Activated naive CD4-positive, alpha-beta T cell treated with anti-CD3 and anti-CD28 coated beads, Interleukin-2, amount 50 U/mL, for 72 hours (primary cell): ENCODE measurements at regions not wholly inside any gene's neighbourhood (a gene's known extent, or its start where the extent isn't known, plus 50 kb on each side); places are given as distances from the start of the nearest gene placed in this dataset.
"Not testable (repeated sequence)": the region's sequence is repeated elsewhere in the genome, so short reads cannot be mapped to it uniquely, and the experiment has no call there.

Source experiments
- ATAC-seq, 2 donors: fragments of 150-1000 bp; cut with Tn5 transposase; 2 replicates each; pipeline ENCODE4 v1.10.0; 2021; ENCODE audit warnings: mild to moderate bottlenecking in 2 of 2, moderate library complexity in 2 of 2
- DNase-seq, 2 donors: peaks; one replicate each; pipeline ENCODE4 v3.0.0; 2021 to 2022; ENCODE audit warnings: low spot score in 2 of 2
- H3K27ac Mint-ChIP-seq, 2 donors: one replicate each; pipeline ENCODE4 v1.8.0; 2022; ENCODE audit warnings: mild to moderate bottlenecking in 2 of 2, mixed read lengths in 2 of 2
- H3K36me3 Mint-ChIP-seq, 2 donors: one replicate each; pipeline ENCODE4 v1.8.0; 2022; ENCODE audit warnings: mixed read lengths in 2 of 2
- H3K9me3 Mint-ChIP-seq, 2 donors: one replicate each; pipeline ENCODE4 v1.8.0; 2022; ENCODE audit warnings: mixed read lengths in 2 of 2

DNA sequence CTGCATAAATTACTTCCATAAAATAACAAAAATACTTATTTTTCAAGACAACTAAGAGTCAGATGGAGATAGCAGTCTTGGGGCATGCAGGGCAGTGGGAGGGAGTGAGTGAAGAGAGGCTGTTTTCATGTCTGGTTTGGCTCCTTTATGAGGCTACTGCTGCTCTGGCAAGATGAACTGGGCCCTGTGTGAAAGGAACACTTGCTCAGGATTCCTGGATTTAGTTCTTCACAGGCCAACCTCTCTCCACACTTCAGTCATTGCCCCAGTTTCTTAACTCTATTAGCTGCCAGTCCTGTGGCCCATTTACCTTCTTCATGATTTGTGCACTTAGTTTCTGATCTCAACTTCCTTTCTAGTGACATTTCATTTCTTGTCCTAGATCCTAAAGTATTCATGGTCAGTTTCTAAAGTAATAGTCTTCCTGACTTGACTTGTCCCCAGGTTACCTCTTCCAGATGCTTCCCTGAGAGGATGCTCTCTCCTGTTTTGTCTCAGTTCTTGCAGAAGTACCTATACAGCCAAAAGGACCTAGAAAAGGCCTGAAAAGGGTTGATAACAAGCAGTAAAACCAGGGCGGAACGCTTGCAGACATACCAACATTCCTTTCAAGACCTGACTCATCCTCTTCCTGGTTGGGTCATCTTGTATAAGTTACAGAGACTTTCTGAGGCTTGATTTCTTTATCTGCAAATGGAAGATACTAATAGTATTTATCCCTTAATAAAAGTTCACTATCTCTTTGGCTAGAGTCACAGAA is 77.0 kb upstream of the ZFAND5 start:
- Mint-ChIP-seq H3K27ac (no peak overlapping the region), H3K9me3 (no peaks in the 10 kb centered on the region), H3K36me3 (no peaks in the 10 kb centered on the region)
- ATAC-seq (no peak), DNase-seq (no peak)

DNA sequence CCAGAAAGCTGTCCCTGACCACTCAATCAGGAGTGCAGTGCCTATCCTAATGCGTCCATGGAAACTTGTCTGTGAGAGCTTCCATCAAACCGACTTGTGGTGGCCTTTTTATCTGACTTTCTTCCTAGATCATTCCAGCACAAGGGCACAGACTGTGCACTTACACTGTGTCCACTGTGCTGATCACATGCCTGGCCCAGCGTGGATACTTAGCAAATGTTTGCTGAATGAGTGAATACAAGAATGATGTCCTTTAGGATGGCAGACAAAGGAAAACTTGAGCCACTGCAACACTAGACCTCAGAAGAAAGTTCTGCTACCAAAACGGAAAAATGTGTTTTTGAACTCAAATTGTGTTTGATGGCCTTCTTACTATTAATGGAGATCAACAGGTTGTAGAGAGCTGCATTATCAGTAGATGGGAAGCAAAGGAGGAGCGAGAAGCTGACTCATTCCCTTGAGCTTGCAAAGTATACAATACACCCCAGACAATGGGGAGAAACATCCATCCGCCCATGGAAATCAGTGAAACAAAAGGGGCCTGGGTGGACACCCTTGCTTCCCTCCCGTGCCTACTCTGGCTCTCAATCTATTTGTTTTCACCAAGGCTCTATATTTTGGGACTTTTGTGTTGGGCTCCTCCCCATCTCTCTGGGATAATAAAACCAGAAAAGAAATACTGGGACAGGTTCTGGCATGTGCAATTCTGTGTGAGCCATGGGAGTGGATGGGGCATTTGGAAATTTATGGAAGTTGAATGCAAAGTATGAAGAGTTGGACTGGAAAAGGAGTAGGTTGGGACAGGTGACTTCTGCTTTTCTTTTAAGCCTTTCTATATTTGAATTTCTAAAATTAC is 76.2 kb upstream of the ZFAND5 start:
- Mint-ChIP-seq H3K36me3 (no peaks in the 10 kb centered on the region), H3K27ac (no peak overlapping the region), H3K9me3 (no peaks in the 10 kb centered on the region)
- ATAC-seq = no peak
- DNase-seq = no peak

DNA sequence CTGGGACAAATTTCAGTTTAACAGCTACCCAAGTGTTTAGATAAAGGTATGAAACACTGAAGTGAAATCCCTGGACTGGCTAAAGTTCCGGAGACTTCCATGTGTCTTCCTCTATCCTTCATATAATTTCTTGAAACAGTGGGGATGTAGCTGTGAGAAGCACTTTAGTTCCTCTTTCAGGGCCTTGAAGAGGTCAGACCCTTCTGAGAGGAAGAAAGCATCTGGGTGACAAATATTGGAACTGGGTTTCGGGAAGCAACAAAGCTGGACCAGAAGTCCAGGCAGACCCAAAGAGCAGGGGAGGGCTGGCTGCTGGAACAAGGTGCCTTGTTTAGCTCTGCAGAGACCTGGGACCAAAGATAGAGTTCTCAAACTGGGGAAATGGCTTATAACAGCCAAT is 75.4 kb upstream of the ZFAND5 start:
- DNase-seq = no peak
- Mint-ChIP-seq H3K27ac (no peak overlapping the region), H3K36me3 (no peaks in the 10 kb centered on the region), H3K9me3 (no peaks in the 10 kb centered on the region)
- no peak for ATAC-seq

GRCh38 chr9:72433616-72434267 is 68.7 kb upstream of the ZFAND5 start:
- not testable (repeated sequence) for H3K27ac Mint-ChIP-seq

GRCh38 chr9:72431036-72431435 is 66.0 kb upstream of the ZFAND5 start:
- H3K36me3 Mint-ChIP-seq = no peaks in the 10 kb centered on the region
- H3K9me3 Mint-ChIP-seq = peaks cover 0 to 5% of the 10 kb centered on the region in 2 donors
- ATAC-seq (no peak), DNase-seq (no peak)
- H3K27ac Mint-ChIP-seq = no peak overlapping the region

More at GRCh38 chr9:72433616-72434267, 68.7 kb upstream of the ZFAND5 start:
- not testable (repeated sequence) for ATAC-seq, DNase-seq, H3K36me3 Mint-ChIP-seq, H3K9me3 Mint-ChIP-seq

- Mint-ChIP-seq H3K27ac (no peak overlapping the region), H3K9me3 (peaks cover 0 to 5% of the 10 kb centered on the region in 2 donors), H3K36me3 (no peaks in the 10 kb centered on the region)
- DNase-seq = no peak
- ATAC-seq = no peak
Measured at GRCh38 chr9:72428329-72428728, 63.3 kb upstream of the ZFAND5 start.

DNA sequence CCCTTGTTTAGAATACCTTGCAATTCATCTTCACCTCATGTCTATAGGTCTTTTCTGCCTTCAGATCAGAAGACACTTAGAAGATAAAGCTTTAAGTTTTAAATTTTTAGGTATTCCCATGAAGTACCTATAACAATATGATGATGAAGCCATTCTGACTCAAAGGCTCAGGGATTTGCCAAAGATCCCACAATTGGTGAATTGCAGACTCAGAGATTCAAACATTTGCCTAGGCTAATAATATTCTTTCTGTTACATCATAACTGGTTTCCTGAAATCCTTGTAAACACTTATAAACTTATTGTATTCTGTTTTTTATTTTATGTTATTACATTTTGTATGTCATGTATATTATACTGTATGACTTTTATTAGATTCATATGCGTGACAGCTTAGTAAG is 62.8 kb upstream of the ZFAND5 start:
- DNase-seq (no peak), ATAC-seq (no peak)
- no peaks in the 10 kb centered on the region for H3K36me3 Mint-ChIP-seq
- no peak overlapping the region for H3K27ac Mint-ChIP-seq
- peaks cover 0 to 5% of the 10 kb centered on the region in 2 donors for H3K9me3 Mint-ChIP-seq

GRCh38 chr9:72424131-72424530 is 59.1 kb upstream of the ZFAND5 start:
- no peak for ATAC-seq
- no peak overlapping the region for H3K27ac Mint-ChIP-seq
- H3K36me3 Mint-ChIP-seq = no peaks in the 10 kb centered on the region
- no peak for DNase-seq
- H3K9me3 Mint-ChIP-seq = peaks cover 0 to 5% of the 10 kb centered on the region in 2 donors

GRCh38 chr9:72422214-72422613 is 57.2 kb upstream of the ZFAND5 start:
- DNase-seq (no peak), ATAC-seq (no peak)
- Mint-ChIP-seq H3K36me3 (no peaks in the 10 kb centered on the region), H3K27ac (no peak overlapping the region), H3K9me3 (peaks cover 0 to 5% of the 10 kb centered on the region in 2 donors)

- ATAC-seq = no peak
- Mint-ChIP-seq H3K36me3 (no peaks in the 10 kb centered on the region), H3K27ac (no peak overlapping the region), H3K9me3 (no peaks in the 10 kb centered on the region)
- no peak for DNase-seq
Measured at GRCh38 chr9:72420783-72421182, 55.8 kb upstream of the ZFAND5 start.

DNA sequence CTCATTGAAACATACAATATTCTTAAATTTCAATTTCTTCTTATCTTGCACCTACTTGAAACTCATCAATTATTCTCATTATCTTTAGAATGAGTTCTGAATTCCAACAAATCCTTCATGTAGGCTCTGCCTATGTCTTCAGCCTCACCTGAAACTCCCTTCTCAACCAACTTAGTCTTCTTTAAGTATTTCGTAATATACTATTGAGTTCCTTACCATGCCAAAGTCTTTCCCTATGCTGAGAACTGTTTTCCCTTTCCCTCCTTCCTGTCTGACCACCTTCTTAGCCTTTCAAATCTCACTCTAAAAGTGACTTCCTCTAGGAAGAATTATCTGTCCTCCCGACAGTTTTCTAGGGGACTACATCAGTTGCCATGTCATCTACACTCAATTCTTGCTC is 50.9 kb upstream of the ZFAND5 start:
- ATAC-seq = no peak
- no peak for DNase-seq
- Mint-ChIP-seq H3K36me3 (no peaks in the 10 kb centered on the region), H3K9me3 (no peaks in the 10 kb centered on the region), H3K27ac (no peak overlapping the region)

GRCh38 chr9:72415163-72415562 is 50.2 kb upstream of the ZFAND5 start:
- ATAC-seq = no peak
- Mint-ChIP-seq H3K9me3 (no peaks in the 10 kb centered on the region), H3K27ac (no peak overlapping the region), H3K36me3 (no peaks in the 10 kb centered on the region)
- no peak for DNase-seq
